HEK293T (cell line): ENCODE measurements at regions not wholly inside any gene's neighbourhood (a gene's known extent, or its start where the extent isn't known, plus 50 kb on each side); places are given as distances from the start of the nearest gene placed in this dataset.
"Not testable (repeated sequence)": the region's sequence is repeated elsewhere in the genome, so short reads cannot be mapped to it uniquely, and the experiment has no call there.

ENCODE experiments used
- BHLHE40 ChIP-seq: fragments of 450-650 bp; IDR thresholded peaks from 2 replicates; pipeline ENCODE4 v1.6.1; 2016; ENCODE audit warnings: mild to moderate bottlenecking, moderate library complexity, borderline replicate concordance
- ELF4 ChIP-seq: fragments of 450-650 bp; IDR thresholded peaks from 2 replicates; pipeline ENCODE4 v1.6.1; 2017; ENCODE audit warnings: antibody characterized with exemption

DNA sequence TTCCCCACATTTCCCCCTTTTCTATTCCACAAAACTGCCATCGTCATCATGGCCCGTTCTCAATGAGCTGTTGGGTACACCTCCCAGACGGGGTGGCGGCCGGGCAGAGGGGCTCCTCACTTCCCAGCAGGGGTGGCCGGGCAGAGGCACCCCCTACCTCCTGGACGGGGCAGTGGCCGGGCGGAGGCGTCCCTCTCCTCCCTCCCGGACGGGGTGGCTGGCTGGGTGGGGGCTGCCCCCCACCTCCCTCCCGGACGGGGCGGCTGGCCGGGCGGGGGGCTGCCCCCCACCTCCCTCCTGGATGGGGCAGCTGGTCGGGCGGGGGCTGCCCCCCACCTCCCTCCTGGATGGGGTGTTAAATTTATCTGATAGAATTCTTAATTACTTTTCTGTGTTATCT lies 250.9 kb upstream of the B3GALT2 start:
- TF ChIP-seq ELF4, BHLHE40: not testable (repeated sequence)
